ENCODE measurements at regions not wholly inside any gene's neighbourhood (a gene's known extent, or its start where the extent isn't known, plus 50 kb on each side); places are given as distances from the start of the nearest gene placed in this dataset.

- WGBS, 2 donors, result 76 to 86% methylated on average over 11 of the region's 11 CpGs
- H3K4me3 ChIP-seq (ENCODE audit: low read depth, poor library complexity, severe bottlenecking), result no peak overlapping the region
- no peak for TF ChIP-seq POLR2A (IDR thresholded peaks at IDR 0.05)
- TF ChIP-seq CTCF (IDR thresholded peaks at IDR 0.05), result no peak
- intact Hi-C loops (cut with DNase I; ENCODE audit: low total_unique reads), result no loop called here
- DNase-seq (ENCODE audit: low spot score in 2 of 2), result no peak
Measured at GRCh38 chr12:114847441-114848035, 163.6 kb upstream of the TBX3 start.

- WGBS, 2 donors, result 76 to 78% methylated on average over 8 of the region's 8 CpGs
- H3K4me3 ChIP-seq (ENCODE audit: low read depth, poor library complexity, severe bottlenecking), result no peak overlapping the region
- no peak for TF ChIP-seq POLR2A (IDR thresholded peaks at IDR 0.05)
- no peak for TF ChIP-seq CTCF (IDR thresholded peaks at IDR 0.05)
- intact Hi-C loops (cut with DNase I; ENCODE audit: low total_unique reads), result no loop called here
- no peak for DNase-seq (ENCODE audit: low spot score in 2 of 2)
Measured at GRCh38 chr12:114846771-114847170, 162.8 kb upstream of the TBX3 start.

GRCh38 chr12:114841557-114842251, 157.7 kb upstream of the TBX3 start:
- WGBS, 2 donors, result 74 to 89% methylated on average over 5 of the region's 5 CpGs

GRCh38 chr12:114838480-114838879, 154.5 kb upstream of the TBX3 start:
- no peak for TF ChIP-seq CTCF (IDR thresholded peaks at IDR 0.05)
- TF ChIP-seq POLR2A (IDR thresholded peaks at IDR 0.05), result no peak
- 85 to 87% methylated on average over 9 of the region's 9 CpGs for WGBS, 2 donors
- DNase-seq (ENCODE audit: low spot score in 2 of 2), result no peak
- no peak overlapping the region for H3K4me3 ChIP-seq (ENCODE audit: low read depth, poor library complexity, severe bottlenecking)
- intact Hi-C loops (cut with DNase I; ENCODE audit: low total_unique reads), result no loop called here

More at GRCh38 chr12:114841557-114842251, 157.7 kb upstream of the TBX3 start:
- intact Hi-C loops (cut with DNase I; ENCODE audit: low total_unique reads), result no loop called here
- no peak for DNase-seq (ENCODE audit: low spot score in 2 of 2)
- TF ChIP-seq POLR2A (IDR thresholded peaks at IDR 0.05), result no peak
- TF ChIP-seq CTCF (IDR thresholded peaks at IDR 0.05), result no peak
- H3K4me3 ChIP-seq (ENCODE audit: low read depth, poor library complexity, severe bottlenecking), result no peak overlapping the region

GRCh38 chr12:114836609-114837008, 152.6 kb upstream of the TBX3 start:
- no peak overlapping the region for H3K4me3 ChIP-seq (ENCODE audit: low read depth, poor library complexity, severe bottlenecking)
- WGBS, 2 donors, result 99 to 100% methylated on average over 3 of the region's 3 CpGs
- DNase-seq (ENCODE audit: low spot score in 2 of 2), result no peak
- TF ChIP-seq POLR2A (IDR thresholded peaks at IDR 0.05) (no peak), CTCF (IDR thresholded peaks at IDR 0.05) (no peak)
- intact Hi-C loops (cut with DNase I; ENCODE audit: low total_unique reads), result no loop called here

Data from lower leg skin (tissue), 4 donors.